Type B pancreatic cell (in vitro differentiated cells): ENCODE measurements at regions not wholly inside any gene's neighbourhood (a gene's known extent, or its start where the extent isn't known, plus 50 kb on each side); places are given as distances from the start of the nearest gene placed in this dataset.

Experiments used
- DNase-seq: peaks from one replicate; pipeline ENCODE4 v3.0.0; 2021; ENCODE audit warnings: mixed read lengths; ENCODE audit not compliant: unreplicated experiment; ENCODE audit errors: extremely low spot score
- H3K27ac Mint-ChIP-seq: 2 replicates; pipeline ENCODE4 v1.8.0; 2021; ENCODE audit warnings: mild to moderate bottlenecking, mixed read lengths
- H3K27me3 Mint-ChIP-seq: 2 replicates; pipeline ENCODE4 v1.8.0; 2021; ENCODE audit warnings: mixed read lengths
- H3K36me3 Mint-ChIP-seq: 2 replicates; pipeline ENCODE4 v1.8.0; 2021; ENCODE audit warnings: mixed read lengths
- H3K4me1 Mint-ChIP-seq: one replicate; pipeline ENCODE4 v1.8.0; 2021; ENCODE audit warnings: mixed read lengths; ENCODE audit not compliant: unreplicated experiment
- H3K4me3 Mint-ChIP-seq: 2 replicates; pipeline ENCODE4 v1.8.0; 2021; ENCODE audit warnings: mild to moderate bottlenecking, mixed read lengths
- H3K9me3 Mint-ChIP-seq: 2 replicates; pipeline ENCODE4 v1.8.0; 2021; ENCODE audit warnings: mixed read lengths
- TF ChIP-seq, protein P1 (sequence below): fragments of 200-600 bp; sonication (generic); conservative IDR thresholded peaks from 2 replicates; pipeline ENCODE4 v1.5.0; 2021; ENCODE audit warnings: antibody characterized with exemption, mild to moderate bottlenecking

DNA sequence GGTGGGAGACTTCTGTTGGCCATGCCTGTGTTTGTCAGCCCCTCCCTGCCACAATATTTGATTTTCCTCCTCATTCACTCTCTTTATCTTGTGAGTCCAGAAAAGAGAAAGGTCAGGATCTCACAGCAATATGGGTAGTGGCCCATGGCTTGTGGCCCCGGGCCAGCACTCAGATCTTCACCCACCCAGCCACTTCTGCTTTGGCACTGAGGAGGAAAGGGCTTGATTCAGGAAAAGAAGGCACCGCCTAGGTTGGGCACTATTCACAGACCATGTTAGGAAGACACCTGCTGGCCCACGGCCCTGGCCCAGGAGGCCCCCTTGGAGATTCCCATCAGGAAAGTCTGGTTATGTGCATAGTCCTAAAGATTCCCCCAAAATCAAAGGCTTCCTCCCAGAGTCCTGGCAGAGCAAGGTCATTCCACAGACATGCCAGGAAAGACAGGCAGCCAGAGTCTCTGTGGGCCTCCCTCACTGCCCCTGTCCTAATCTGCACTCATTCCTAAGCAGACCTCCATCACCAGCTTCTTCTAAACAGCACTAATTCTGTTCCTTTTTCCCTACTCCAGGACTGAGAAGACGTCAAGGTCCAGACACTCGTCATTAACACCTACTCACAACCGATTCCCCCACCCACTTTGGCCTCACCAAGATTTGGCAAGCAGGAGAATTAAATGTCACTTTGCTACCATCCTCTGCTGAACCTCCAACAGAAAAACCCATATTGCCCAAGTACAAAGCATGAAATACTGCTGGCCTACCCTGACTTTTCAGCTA, 179.3 kb downstream of the DEPDC1B start:
- Mint-ChIP-seq H3K27me3 (peaks cover 3% of the 10 kb centered on the region), H3K9me3 (no peaks in the 10 kb centered on the region), H3K36me3 (no peaks in the 10 kb centered on the region), H3K27ac (no peak overlapping the region), H3K4me1 (peaks cover 13% of the 10 kb centered on the region), H3K4me3 (no peak overlapping the region)
- TF ChIP-seq, protein P1, sequence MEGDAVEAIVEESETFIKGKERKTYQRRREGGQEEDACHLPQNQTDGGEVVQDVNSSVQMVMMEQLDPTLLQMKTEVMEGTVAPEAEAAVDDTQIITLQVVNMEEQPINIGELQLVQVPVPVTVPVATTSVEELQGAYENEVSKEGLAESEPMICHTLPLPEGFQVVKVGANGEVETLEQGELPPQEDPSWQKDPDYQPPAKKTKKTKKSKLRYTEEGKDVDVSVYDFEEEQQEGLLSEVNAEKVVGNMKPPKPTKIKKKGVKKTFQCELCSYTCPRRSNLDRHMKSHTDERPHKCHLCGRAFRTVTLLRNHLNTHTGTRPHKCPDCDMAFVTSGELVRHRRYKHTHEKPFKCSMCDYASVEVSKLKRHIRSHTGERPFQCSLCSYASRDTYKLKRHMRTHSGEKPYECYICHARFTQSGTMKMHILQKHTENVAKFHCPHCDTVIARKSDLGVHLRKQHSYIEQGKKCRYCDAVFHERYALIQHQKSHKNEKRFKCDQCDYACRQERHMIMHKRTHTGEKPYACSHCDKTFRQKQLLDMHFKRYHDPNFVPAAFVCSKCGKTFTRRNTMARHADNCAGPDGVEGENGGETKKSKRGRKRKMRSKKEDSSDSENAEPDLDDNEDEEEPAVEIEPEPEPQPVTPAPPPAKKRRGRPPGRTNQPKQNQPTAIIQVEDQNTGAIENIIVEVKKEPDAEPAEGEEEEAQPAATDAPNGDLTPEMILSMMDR = no peak
- DNase-seq = no peak

DNA sequence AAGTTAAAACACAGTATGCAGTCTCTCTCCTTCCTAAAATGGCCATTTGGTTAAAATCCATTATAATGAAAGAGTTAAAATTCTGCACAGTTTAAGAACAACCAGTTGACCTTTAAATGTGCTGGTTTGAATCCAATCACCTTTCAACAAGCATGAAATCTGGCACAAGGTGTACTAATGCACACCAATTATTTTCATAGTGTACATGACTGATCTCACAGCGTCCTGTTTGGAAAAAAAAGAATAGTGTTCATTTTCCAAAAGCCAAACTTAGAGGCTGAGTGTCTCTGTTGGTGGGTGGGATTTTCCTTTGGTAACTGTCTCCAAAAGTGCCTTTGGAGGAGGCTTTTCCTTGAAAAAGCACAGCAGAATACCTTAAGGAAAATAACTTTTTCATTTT, 180.6 kb downstream of the DEPDC1B start:
- Mint-ChIP-seq H3K9me3 (no peaks in the 10 kb centered on the region), H3K4me1 (peaks cover 13% of the 10 kb centered on the region), H3K36me3 (no peaks in the 10 kb centered on the region), H3K27ac (no peak overlapping the region), H3K4me3 (no peak overlapping the region), H3K27me3 (peaks cover 3% of the 10 kb centered on the region)
- no peak for DNase-seq
- TF ChIP-seq, protein P1 = no peak

DNA sequence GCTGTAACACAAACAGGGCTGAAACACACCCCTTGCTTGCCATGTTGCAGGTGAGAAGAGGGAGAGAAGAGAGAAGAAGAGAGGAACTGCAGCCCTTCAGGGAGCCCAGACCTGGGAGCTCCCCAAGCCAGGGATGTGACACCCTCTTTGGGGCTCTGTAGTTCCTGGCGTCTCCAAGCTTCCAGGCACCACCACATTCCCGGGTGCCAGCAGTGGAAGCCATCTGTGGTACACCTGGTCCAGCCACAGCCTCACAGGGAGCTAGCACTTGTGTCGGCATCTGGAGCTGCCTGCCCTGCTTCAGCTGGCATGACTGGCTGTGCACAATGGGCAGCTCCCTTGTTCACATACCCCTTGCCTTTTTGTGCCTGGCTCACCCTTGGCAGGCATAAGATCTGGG, 182.1 kb downstream of the DEPDC1B start:
- H3K4me3 Mint-ChIP-seq = no peak overlapping the region
- H3K36me3 Mint-ChIP-seq = no peaks in the 10 kb centered on the region
- H3K27me3 Mint-ChIP-seq = peaks cover 3% of the 10 kb centered on the region
- H3K27ac Mint-ChIP-seq = no peak overlapping the region
- peaks cover 13% of the 10 kb centered on the region for H3K4me1 Mint-ChIP-seq
- H3K9me3 Mint-ChIP-seq = no peaks in the 10 kb centered on the region
- TF ChIP-seq, protein P1 = no peak
- no peak for DNase-seq

DNA sequence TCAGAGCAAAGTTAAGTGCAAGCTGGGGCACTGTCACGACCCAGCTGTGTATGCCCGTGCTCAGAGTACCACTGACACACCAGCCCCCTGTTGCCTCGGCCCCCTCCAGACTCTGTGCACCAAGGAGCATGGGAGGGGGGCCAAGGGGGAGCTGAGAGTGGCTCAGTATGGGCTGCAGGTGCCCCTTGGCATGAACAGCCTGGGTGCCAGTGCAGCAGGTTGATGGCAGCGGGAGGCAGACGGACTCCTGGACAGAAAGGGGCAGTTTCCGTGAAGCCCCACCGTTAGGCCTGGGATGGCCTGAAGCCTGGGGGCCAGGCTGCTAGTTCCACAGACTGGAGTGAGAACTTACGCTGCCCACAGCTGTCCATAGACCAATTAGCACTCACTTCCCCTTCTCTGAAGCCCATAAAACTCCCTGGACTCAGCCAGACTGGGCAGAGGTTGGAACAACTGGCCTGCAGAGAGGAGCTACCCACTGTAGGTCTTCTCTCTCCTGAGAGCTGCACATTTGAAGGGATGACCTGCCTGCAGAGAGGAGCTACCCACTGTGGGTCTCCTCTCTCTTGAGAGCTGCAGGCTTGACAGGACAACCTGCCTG, 182.8 kb downstream of the DEPDC1B start:
- DNase-seq = no peak
- peaks cover 13% of the 10 kb centered on the region for H3K4me1 Mint-ChIP-seq
- H3K36me3 Mint-ChIP-seq = no peaks in the 10 kb centered on the region
- TF ChIP-seq, protein P1 = no peak
- peaks cover 3% of the 10 kb centered on the region for H3K27me3 Mint-ChIP-seq
- no peak overlapping the region for H3K4me3 Mint-ChIP-seq
- H3K9me3 Mint-ChIP-seq = no peaks in the 10 kb centered on the region
- H3K27ac Mint-ChIP-seq = no peak overlapping the region

DNA sequence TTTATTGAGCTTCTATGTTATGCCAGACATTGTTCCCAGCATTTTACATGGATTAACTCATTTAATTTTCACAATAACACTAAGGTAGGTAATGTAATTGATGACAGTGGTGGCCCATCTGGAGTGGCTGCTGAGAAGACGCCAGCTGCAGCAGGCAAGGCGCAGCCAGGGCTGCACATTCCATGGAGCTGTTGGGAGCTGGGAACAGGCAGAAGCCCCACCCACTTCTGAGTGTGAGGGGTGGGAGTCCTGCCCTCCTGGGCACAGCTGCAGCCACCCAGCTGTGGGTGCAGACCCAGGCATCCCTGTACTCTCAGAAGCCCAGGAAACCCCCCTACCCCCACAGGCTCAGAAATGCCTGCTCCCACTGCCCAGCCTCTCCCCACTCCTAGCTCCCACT, 183.3 kb downstream of the DEPDC1B start:
- no peaks in the 10 kb centered on the region for H3K36me3 Mint-ChIP-seq
- TF ChIP-seq, protein P1 = no peak
- no peak overlapping the region for H3K27ac Mint-ChIP-seq
- no peaks in the 10 kb centered on the region for H3K9me3 Mint-ChIP-seq
- H3K27me3 Mint-ChIP-seq = peaks cover 3% of the 10 kb centered on the region
- H3K4me3 Mint-ChIP-seq = no peak overlapping the region
- H3K4me1 Mint-ChIP-seq = peaks cover 13% of the 10 kb centered on the region
- no peak for DNase-seq
